ENCODE measurements at regions not wholly inside any gene's neighbourhood (a gene's known extent, or its start where the extent isn't known, plus 50 kb on each side); places are given as distances from the start of the nearest gene placed in this dataset.

DNA sequence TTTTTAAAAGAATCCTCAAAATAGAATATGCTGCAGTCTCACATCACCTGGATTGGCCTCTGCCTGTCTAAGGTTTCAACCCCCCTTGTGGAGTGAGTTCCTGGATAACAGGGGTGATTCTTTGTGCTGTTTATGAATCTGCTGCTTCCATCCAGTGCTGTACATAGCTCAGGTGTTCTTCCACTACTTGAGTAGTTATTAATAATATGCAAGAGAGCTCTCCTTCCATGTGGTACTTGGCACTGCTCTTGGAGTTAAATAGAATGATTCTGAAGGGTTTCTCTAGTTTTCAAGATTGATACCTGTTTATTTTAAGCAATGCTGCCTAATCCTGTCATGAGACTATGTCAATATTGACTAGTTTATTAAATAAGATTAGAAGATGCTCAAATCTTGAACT lies 273.6 kb downstream of the RDH14 start:
- TF ChIP-seq JUNB (IDR thresholded peaks at IDR 0.05) = no peak
- no peak for TF ChIP-seq RAD21 (conservative IDR thresholded peaks at IDR 0.05 in 1 of 2, IDR thresholded peaks at IDR 0.05 in 1 of 2)
- no peak for TF ChIP-seq SREBF2 (IDR thresholded peaks at IDR 0.05)
